Testis (tissue), 2 donors: ENCODE measurements at regions not wholly inside any gene's neighbourhood (a gene's known extent, or its start where the extent isn't known, plus 50 kb on each side); places are given as distances from the start of the nearest gene placed in this dataset.

Source experiments
- DNase-seq: peaks from one replicate; pipeline ENCODE4 v3.0.0-alpha.2; 2019
- H3K27ac ChIP-seq, 2 donors: fragments of 200-600 bp; sonication (generic); one replicate each; pipeline ENCODE4 v1.5.1; 2019
- H3K27me3 ChIP-seq: fragments of 200-600 bp; sonication (generic); one replicate; pipeline ENCODE4 v1.5.1; 2019
- H3K36me3 ChIP-seq: fragments of 200-600 bp; sonication (generic); one replicate; pipeline ENCODE4 v1.5.1; 2017; ENCODE audit warnings: low read depth; ENCODE audit errors: missing control alignments
- H3K4me1 ChIP-seq: fragments of 200-600 bp; sonication (generic); one replicate; pipeline ENCODE4 v1.5.1; 2019
- H3K4me3 ChIP-seq, 2 donors: fragments of 200-600 bp; sonication (generic); one replicate each; pipeline ENCODE4 v1.5.1; 2017 to 2019
- H3K9me3 ChIP-seq: fragments of 200-600 bp; sonication (generic); one replicate; pipeline ENCODE4 v1.5.1; 2017
- CTCF ChIP-seq, 3 experiments: fragments of 450-650 bp in 2 of 3; fragments of 200-600 bp in 1 of 3; sonication (generic) in 1 of 3; IDR thresholded peaks; one replicate each; pipeline ENCODE4 v1.5.1; 2016 to 2019; ENCODE audit warnings: antibody characterized with exemption in 3 of 3, mild to moderate bottlenecking in 2 of 3, moderate library complexity in 1 of 3
- POLR2A ChIP-seq: fragments of 450-650 bp; IDR thresholded peaks from one replicate; pipeline ENCODE4 v1.6.1; 2017; ENCODE audit warnings: antibody characterized with exemption, mild to moderate bottlenecking, moderate library complexity
- WGBS, 2 donors: methylation state at CpG; one replicate each; pipeline ENCODE4 v1.1.5; 2018; 5-methylcytosine and 5-hydroxymethylcytosine counted together
- intact Hi-C: fragments of 100-400 bp; cut with DNase I; formaldehyde crosslinking; loops from one replicate; pipeline ENCODE4 v1.15.1; 2023; ENCODE audit warnings: low total_unique reads

- 15 to 19% methylated on average over 17 to 54 of the region's 59 CpGs for WGBS, 2 donors
- Histone ChIP-seq H3K4me3 (peak overlapping the region; percentile 53), H3K27me3 (no peaks in the 10 kb centered on the region)
Measured at GRCh38 chr19:33906578-33907335, 110.1 kb downstream of the KCTD15 start.

GRCh38 chr19:33910922-33911321, 114.3 kb downstream of the KCTD15 start:
- H3K36me3 ChIP-seq: no peaks in the 10 kb centered on the region
- H3K27ac ChIP-seq: no peak overlapping the region
- H3K27me3 ChIP-seq: no peaks in the 10 kb centered on the region
- intact Hi-C loops: no loop called here
- no peak overlapping the region for H3K4me3 ChIP-seq
- no peaks in the 10 kb centered on the region for H3K9me3 ChIP-seq
- no peaks in the 10 kb centered on the region for H3K4me1 ChIP-seq
- 86 to 92% methylated on average over 7 of the region's 7 CpGs for WGBS, 2 donors
- DNase-seq: no peak
- TF ChIP-seq POLR2A (no peak), CTCF (IDR thresholded peaks at IDR 0.05) (no peak)

More at GRCh38 chr19:33906578-33907335, 110.1 kb downstream of the KCTD15 start:
- Histone ChIP-seq H3K27ac (peak overlapping the region in 1 of 2 donors; percentile 71), H3K36me3 (no peaks in the 10 kb centered on the region), H3K4me1 (peaks cover 10% of the 10 kb centered on the region), H3K9me3 (no peaks in the 10 kb centered on the region)
- intact Hi-C loops: no loop called here
- no peak for TF ChIP-seq POLR2A
- no peak for TF ChIP-seq CTCF (IDR thresholded peaks at IDR 0.05)
- peak; percentile 16 for DNase-seq

GRCh38 chr19:33914599-33914998, 117.9 kb downstream of the KCTD15 start:
- intact Hi-C loops: no loop called here

GRCh38 chr19:33916792-33917191, 120.1 kb downstream of the KCTD15 start:
- Histone ChIP-seq H3K4me3 (no peak overlapping the region), H3K9me3 (no peaks in the 10 kb centered on the region), H3K27me3 (no peaks in the 10 kb centered on the region), H3K36me3 (no peaks in the 10 kb centered on the region), H3K4me1 (no peaks in the 10 kb centered on the region), H3K27ac (no peak overlapping the region)
- 79 to 88% methylated on average over 1 of the region's 1 CpG for WGBS, 2 donors
- TF ChIP-seq POLR2A (no peak), CTCF (IDR thresholded peaks at IDR 0.05) (no peak)
- intact Hi-C loops: no loop called here
- DNase-seq: no peak

More at GRCh38 chr19:33914599-33914998, 117.9 kb downstream of the KCTD15 start:
- H3K4me3 ChIP-seq: no peak overlapping the region
- H3K9me3 ChIP-seq: no peaks in the 10 kb centered on the region
- H3K4me1 ChIP-seq: no peaks in the 10 kb centered on the region
- H3K27ac ChIP-seq: no peak overlapping the region
- no peak for TF ChIP-seq POLR2A
- TF ChIP-seq CTCF (IDR thresholded peaks at IDR 0.05): no peak
- H3K27me3 ChIP-seq: no peaks in the 10 kb centered on the region
- no peaks in the 10 kb centered on the region for H3K36me3 ChIP-seq
- WGBS, 2 donors: 70 to 82% methylated on average over 9 of the region's 9 CpGs
- DNase-seq: no peak

GRCh38 chr19:33919291-33919690, 122.6 kb downstream of the KCTD15 start:
- Histone ChIP-seq H3K9me3 (no peaks in the 10 kb centered on the region), H3K4me3 (no peak overlapping the region), H3K4me1 (no peaks in the 10 kb centered on the region), H3K36me3 (no peaks in the 10 kb centered on the region), H3K27me3 (no peaks in the 10 kb centered on the region), H3K27ac (no peak overlapping the region)
- no peak for TF ChIP-seq POLR2A
- TF ChIP-seq CTCF (IDR thresholded peaks at IDR 0.05): no peak
- DNase-seq: no peak
- intact Hi-C loops: no loop called here
- 91 to 98% methylated on average over 1 of the region's 1 CpG for WGBS, 2 donors
